GM18909 (cell line): ENCODE measurements at regions not wholly inside any gene's neighbourhood (a gene's known extent, or its start where the extent isn't known, plus 50 kb on each side); places are given as distances from the start of the nearest gene placed in this dataset.
A peak's percentile ranks its signal among the peaks of the same experiment; 100 is the strongest.
"Not testable (repeated sequence)": the region's sequence is repeated elsewhere in the genome, so short reads cannot be mapped to it uniquely, and the experiment has no call there.

Experiments used
- ATAC-seq: cut with Tn5 transposase; IDR thresholded peaks from one replicate; pipeline ENCODE4 v1.9.1; 2021; ENCODE audit warnings: mild to moderate bottlenecking; ENCODE audit not compliant: unreplicated experiment, poor library complexity

GRCh38 chr2:138250843-138251320 lies 250.7 kb upstream of the SPOPL start:
- ATAC-seq = not testable (repeated sequence)

DNA sequence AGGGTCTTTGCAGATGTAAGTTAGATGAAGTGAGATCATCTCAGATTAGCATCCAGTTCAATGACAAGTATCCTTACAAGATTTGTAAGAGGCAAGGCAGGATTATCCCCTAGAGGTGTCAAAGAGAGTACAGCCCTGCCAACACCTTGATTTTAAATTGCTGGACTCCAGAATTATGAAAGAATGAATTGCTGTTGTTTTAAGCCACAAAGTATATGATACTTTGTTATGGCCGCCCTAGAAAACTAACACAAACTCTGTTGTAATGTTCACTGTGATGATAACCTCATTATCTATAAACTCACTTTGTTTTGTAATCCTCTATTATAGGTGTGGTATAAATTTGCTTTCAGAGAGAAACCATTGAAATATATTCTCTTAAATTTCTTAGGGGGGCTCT lies 249.0 kb upstream of the SPOPL start:
- ATAC-seq = no peak

DNA sequence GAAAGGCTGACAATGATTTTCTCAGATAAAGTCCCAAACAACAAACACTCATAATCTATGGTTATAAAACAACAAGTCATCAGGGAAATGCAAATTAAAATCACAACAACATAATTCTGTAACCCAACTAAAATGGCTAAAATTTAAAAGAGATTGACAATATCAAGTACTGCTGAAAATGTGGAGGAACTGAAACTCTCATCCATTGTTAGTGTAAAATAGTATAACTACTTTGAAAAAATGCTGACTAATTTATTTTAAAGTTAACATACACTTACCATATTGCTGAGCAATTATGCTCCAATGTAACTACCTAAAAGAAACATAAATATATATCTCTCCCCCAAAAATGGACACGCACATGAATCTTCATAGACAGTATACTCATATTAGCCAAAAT lies 245.9 kb upstream of the SPOPL start:
- ATAC-seq = no peak

GRCh38 chr2:138267161-138267901 lies 234.2 kb upstream of the SPOPL start:
- peak; percentile 86 for ATAC-seq

DNA sequence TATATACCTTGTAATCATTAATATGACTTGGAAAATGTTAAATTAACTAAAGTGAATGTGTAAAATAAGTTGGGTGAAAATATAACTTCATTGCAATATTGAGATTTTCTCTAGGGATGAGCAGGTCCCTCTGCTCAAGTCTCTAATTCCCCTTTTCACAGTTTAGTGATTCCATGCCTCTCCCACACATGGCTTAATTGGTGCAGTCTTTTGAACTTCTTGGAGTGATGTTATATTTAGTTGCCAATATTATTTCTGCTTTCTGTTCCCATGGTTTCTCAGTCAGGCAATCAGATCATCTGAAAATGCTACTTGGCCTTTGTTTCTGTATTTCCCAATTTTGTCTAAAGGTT lies 233.7 kb upstream of the SPOPL start:
- ATAC-seq = peak; percentile 37

DNA sequence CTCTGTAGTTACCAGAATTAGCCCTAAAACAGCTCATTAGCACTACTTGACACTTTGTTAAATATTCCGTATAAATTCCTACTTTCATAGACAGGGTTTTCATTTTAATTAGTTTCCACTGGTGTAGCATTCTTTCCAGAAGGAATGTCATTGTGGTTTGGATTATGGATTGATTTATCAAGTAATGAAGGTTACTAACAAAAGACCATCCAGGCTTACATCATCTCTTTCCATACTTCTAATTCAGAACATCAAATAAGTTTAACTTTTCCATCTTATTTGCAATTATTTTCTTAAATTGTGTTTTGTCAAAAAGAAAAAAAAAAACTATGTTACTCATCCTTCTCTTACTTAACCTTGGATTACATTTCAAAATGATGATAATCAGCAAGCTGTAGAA lies 231.8 kb upstream of the SPOPL start:
- ATAC-seq = no peak

DNA sequence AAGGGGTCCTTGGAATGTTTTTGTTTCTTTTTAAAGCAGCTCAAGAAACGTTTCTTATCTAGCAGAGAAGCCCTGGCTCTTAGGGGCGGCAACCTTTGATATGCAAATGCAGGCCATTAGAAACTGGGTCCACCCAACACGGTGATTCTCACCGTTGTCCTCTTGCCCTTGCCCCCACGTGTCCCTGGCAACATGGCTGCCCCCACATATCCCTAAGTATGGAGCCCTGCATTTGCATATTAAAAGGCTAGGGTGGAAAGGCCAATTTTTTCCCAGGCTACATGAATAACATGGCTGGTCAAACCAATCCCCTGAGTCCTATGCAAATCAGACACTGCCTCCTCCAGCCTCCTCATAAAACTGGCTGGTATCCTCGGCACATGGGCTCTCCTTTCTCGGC lies 230.1 kb upstream of the SPOPL start:
- no peak for ATAC-seq

- no peak for ATAC-seq
These were observed 228.9 kb upstream of the SPOPL start for GRCh38 chr2:138272524-138273195.

DNA sequence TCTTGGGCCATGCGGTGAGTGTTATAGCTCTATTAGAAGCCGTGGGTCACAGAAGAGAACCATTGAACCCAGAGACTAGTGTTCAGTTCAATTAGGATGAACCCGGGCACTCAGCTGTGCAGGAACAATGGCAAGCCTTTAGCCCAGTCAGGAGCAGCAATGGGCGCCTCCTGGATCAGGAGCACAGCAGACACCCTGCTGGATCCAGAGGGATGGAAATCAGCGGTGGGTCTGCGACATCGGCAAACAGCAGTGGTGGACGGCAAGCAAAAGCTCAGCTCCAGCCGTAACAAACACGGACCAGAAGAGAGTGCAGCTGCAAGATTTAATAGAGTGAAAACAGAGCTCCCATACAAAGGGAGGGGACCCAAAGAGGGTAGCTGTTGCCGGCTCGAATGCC lies 228.3 kb upstream of the SPOPL start:
- not testable (repeated sequence) for ATAC-seq

DNA sequence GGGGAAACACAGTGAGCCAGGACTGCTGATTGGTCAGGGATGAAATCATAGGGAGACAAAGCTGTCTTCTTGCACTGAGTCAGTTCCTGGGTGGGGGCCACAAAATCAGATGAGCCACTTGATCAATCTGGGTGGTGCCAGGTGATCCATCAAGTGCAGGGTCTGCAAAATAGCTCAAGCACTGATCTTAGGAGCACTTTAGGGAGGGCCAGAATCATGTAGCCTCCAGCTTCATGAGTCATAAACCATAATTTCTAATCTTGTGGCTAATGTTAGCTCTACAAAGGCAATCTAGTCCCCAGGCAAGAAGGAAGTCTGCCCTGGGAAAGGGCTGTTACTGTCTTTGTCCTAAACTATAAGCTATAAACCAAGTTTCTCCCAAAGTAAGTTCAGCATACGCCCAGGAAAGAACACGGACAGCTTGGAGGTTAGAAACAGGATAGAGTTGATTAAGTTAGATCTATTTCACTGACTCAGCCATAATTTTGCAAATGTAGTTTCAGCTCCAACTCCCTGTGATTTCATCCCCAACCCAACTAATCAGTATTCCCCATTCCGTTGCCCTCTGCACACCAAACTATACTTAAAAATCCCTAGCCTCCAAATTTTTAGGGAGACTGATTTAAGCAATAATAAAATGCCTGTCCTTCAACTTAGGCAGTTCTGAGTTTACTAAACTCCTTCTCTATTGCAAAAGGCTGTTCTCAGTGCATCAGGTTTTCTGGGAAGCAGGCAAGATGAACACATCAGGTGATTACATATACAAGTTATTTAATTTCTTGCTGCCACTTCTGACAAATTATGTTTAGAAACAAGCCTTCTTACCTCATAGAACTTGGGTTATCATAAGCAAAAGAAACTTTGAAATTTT lies 226.9 kb upstream of the SPOPL start:
- no peak for ATAC-seq

DNA sequence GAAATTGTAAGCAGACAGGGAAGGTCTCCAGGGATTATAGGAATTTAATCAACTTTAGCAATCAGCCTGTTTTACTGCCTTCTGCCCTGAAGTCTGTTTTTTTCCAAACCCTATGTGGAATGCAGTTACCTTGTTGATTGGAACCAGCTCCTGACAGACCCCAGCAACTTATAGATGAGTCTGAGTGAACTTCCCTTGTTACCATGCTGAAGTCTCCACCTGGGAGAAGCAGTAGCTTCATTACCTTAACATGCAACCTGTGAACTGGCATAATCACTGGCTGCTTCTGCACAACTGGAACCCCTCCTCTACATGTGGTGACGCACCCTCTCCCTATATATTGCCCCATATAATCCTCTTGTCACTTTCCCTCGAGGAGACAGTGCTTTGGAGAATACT lies 226.3 kb upstream of the SPOPL start:
- ATAC-seq = no peak

DNA sequence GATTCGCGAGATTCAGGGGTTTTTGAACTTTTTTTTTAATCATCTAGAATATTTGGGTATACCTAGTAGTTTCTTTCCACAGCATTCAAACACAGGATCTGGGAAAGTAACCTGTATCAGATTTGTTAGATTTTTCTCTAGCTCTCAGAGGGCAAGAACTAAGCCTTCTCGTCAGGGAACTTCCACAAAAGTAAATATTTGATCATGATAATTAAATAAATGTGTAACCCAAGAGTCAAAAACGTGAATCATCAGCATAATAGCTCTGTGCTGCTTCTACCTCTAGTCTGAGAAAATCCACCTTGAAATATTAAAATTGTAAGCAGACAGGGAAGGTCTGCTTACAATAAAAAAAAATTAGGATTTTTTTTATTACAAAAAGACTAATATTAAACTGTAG lies 225.7 kb upstream of the SPOPL start:
- no peak for ATAC-seq

GRCh38 chr2:138276339-138276738 lies 225.2 kb upstream of the SPOPL start:
- ATAC-seq = no peak

DNA sequence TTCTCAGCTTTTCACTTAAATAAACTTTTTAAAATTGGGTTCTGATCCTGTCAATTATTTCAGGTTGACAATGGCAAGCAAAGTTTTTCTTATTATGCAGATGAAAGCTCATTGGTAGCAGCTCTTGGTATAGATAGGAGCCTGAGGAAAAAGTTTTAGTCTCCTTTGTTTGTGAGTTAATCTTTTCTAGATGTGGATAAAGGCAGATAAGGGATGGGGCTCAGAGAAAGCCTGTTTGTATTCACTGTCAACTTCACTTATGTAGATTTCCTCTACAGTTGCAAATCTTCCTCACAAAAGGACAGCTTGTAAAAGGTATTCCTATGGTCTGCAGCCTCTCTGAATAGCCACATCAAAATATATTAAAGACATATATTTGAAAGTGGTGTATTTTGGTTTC lies 224.5 kb upstream of the SPOPL start:
- no peak for ATAC-seq

DNA sequence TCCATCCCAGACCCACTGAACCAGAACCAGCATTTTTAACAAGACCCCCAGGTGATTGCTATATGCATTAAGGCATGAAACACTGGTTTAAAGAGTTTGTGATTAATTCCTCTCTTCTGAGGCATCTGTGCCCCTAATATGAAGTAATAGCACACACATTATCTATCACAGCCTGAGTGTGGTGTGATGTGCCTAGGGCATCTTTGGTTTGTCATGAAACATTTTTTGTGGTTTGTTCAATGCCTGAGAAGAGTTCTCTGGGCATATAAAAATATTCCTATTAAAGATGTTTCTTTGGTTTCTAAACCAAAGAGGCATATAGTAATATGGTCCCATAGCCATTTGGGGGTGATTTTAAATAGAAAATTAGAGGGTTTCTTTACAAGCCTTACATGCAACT lies 221.7 kb upstream of the SPOPL start:
- no peak for ATAC-seq

- no peak for ATAC-seq
These were observed 220.4 kb upstream of the SPOPL start for GRCh38 chr2:138280999-138281695.

- ATAC-seq = no peak
These were observed 219.4 kb upstream of the SPOPL start for GRCh38 chr2:138282014-138282672.

DNA sequence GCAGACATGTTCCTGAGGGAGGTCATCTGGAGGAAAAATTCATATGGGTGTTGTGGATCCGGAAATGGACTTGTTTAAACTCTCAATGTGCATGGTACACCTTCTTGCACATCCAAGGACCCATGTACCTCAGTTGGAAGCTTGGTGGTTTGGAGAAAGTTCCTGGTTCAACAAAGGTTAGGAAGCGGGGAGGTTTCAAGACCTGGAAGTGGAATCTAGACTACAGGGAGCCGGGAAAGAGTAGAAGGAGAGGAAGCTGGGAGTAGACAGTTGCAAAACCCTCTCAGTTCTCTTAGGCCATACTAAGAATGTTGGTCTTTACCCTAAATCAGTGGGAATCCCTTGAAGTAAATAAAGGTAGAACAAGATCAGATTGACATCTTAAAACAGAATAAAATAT lies 209.8 kb upstream of the SPOPL start:
- ATAC-seq = no peak

- no peak for ATAC-seq
These were observed 208.5 kb upstream of the SPOPL start for GRCh38 chr2:138293045-138293444.

DNA sequence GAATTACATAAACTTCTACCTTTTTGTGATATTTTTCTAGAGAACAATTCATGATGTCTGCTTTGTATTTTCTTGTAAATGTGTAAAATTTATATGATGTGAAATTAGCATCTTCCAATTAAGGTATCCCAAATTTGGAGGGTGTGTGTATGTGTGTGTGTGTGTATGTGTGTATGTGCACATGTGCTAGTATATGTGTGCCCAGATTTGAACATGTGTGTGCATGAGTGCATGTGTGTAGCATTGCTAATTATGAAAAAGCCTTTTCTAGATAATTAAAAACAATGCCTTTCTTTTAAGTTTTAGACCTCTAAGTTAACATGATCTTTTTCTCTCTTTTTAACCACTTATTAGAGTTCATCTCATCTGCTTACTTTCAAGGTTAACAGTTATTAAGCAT lies 208.0 kb upstream of the SPOPL start:
- ATAC-seq = no peak
